Activated CD8-positive, alpha-beta memory T cell treated with anti-CD3 and anti-CD28 coated beads, Interleukin-2, amount 50 U/mL, for 24 hours (primary cell): ENCODE measurements at regions not wholly inside any gene's neighbourhood (a gene's known extent, or its start where the extent isn't known, plus 50 kb on each side); places are given as distances from the start of the nearest gene placed in this dataset.

Experiments used
- DNase-seq: peaks from one replicate; pipeline ENCODE4 v3.0.0-alpha.2; 2020; ENCODE audit errors: extremely low read depth

- DNase-seq, result no peak
Observed at GRCh38 chr19:28238270-28238820, 974.6 kb downstream of the UQCRFS1 start.

- DNase-seq, result no peak
Observed at GRCh38 chr19:28235606-28236125, 977.3 kb downstream of the UQCRFS1 start.

DNA sequence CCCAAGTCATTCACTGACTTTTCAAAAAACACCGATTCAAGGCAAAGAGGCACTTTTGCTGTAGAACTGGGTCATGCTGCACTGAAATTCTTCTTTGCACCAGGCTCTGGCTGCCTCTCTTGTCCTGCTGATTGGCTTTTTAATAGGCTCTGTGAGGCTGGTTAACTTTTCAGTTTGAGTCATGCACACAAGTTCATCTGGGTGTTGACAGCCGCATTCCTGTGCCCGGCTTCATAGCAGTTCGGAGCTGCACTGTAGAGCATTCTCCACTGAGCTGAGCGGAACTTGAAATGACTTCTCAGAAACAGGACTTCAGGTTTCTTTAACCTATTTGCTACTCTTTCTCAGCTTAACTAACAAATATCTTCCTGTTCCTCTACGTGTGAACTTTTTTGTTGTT lies 978.3 kb downstream of the UQCRFS1 start:
- no peak for DNase-seq

- no peak for DNase-seq
Observed at GRCh38 chr19:28228854-28229253, 984.1 kb downstream of the UQCRFS1 start.

- DNase-seq, result no peak
Observed at GRCh38 chr19:28224441-28224840, 988.5 kb downstream of the UQCRFS1 start.

GRCh38 chr19:28221736-28222135 lies 991.2 kb downstream of the UQCRFS1 start:
- DNase-seq, result no peak

DNA sequence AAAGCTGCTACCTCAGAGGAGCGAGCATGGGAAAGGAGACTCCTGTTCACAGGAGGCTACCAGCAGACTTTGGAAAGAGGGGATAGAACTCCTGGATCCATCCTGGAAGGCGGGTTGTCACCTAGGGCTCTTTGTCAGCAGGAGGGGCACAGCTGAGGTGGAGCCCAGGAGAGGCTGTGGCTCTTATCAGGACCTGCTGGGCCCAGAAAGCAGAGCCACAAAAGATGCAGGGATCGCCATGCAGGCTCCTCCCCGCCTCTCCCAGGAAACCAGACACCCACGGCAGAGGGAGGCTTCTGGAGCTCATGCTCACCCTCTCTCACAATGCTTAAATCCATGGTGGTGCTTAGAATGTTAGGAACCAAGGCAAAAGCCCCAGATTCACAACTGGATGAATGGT lies 994.2 kb downstream of the UQCRFS1 start:
- DNase-seq, result no peak

- DNase-seq, result no peak
Observed at GRCh38 chr19:28217022-28217421, 995.9 kb downstream of the UQCRFS1 start.

DNA sequence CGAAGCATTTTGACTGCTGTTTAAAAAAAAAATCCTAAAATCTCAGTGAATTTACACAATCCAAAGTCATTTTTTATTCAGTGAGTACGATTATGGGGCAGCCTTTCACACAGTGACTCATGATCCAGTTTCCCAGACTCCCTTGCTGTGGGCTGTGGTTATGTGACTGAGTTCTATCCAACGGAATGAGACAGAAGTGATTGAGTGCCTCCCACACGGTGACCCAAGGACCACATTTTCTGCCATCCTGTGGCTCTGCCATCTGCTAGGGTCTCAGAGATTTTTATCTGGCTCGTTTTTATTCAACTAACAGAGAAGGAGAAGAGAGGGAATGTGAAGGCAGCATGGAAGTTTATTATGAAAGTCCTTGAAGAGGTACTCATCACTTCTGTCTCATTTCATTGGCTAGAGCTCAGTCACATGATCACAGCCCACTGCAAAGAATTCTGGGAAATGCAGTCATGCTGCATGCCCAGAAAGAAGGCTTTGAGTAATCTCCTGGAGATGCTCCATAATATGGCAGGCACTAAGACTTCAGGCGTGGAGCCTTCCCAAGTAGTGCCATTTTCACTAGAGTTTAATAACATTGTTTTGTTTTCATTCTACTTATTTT lies 999.4 kb downstream of the UQCRFS1 start:
- no peak for DNase-seq

- DNase-seq, result no peak
Observed at GRCh38 chr19:28210886-28211285, 1002.1 kb downstream of the UQCRFS1 start.

DNA sequence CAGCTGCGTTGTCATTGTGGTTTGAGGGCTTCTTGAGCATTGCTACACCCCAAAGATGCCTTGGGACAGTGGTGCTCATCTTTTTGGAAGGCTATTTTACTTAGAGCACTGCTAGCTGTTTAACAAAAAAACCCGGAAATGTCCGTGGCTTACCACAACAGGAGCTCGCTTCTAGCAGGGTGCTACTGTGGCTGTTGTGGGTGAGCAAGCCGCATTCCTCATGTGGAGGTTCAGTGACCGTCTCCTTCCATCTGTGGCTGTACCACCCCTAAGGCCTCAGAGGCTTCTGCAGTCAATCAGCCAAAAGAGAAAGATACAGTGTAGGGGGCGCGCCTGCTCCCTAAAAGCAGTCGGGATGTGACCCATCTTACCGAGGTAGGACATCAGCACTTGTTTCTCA lies 1004.2 kb downstream of the UQCRFS1 start:
- no peak for DNase-seq

- DNase-seq, result no peak
Observed at GRCh38 chr19:28207244-28207643, 1005.7 kb downstream of the UQCRFS1 start.

DNA sequence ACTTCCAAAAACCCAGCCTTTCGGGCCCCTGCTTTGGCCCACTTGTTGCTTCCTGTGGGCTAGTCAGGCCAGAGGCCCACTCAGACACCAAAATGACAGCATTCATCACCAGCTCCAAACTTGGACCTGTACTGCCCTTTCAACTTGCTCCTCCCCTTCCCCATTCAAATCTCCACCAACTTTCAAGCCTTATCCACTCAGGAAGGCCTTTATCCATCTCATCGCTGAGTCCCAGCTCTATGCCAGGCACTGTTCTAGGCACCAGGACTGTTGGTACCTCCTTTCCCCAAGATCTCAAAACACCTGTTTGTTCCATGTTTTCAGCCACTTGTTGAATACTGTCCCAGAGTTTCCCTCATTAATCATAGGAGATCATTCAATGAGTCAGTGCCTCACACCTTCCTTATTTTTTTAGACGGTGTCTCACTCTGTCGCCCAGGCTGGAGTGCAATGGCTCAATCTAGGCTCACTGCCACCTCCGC lies 1011.4 kb downstream of the UQCRFS1 start:
- no peak for DNase-seq

GRCh38 chr19:28199323-28199722 lies 1013.6 kb downstream of the UQCRFS1 start:
- DNase-seq, result no peak

- no peak for DNase-seq
Observed at GRCh38 chr19:28196961-28197360, 1016.0 kb downstream of the UQCRFS1 start.

DNA sequence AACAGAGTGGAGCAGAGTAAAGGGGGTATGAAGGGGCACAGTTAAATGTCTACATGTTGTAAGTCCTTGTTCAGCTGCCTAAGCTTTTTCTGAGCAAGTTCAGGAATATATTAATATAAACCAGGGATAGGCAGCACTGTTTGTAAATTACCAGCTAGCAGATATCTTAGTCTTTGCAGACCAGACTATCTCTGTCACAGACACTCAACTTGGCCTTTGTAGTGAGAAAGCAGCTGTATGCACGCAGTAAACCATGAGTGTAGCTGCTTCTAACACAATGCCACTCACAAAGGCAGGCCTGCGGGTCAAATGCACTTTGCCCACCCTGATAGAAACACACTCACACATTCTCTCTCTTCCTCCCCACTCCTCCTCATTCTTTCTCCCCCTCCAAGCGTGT lies 1016.9 kb downstream of the UQCRFS1 start:
- no peak for DNase-seq

- no peak for DNase-seq
Observed at GRCh38 chr19:28185646-28186045, 1027.3 kb downstream of the UQCRFS1 start.

- no peak for DNase-seq
Observed at GRCh38 chr19:28184997-28185396, 1028.0 kb downstream of the UQCRFS1 start.

DNA sequence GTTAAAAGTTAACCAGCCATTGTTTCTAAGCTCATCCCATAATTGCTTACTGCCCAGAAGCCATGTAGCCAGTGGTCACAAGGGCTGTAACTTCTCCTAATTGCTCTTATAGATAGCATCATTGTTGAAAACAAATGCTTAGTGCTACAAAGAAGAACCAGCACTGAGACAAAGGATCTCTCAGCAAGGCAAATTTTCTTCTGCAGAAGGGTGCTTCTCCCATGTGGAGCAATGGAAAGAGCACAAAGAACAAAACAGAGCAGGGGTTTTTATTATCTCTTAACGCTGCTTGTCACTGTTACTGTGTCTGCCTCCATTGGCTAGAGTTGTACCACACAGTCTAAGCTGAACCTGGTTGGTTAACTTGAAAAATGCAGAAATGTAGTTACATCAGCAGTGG lies 1036.8 kb downstream of the UQCRFS1 start:
- no peak for DNase-seq

DNA sequence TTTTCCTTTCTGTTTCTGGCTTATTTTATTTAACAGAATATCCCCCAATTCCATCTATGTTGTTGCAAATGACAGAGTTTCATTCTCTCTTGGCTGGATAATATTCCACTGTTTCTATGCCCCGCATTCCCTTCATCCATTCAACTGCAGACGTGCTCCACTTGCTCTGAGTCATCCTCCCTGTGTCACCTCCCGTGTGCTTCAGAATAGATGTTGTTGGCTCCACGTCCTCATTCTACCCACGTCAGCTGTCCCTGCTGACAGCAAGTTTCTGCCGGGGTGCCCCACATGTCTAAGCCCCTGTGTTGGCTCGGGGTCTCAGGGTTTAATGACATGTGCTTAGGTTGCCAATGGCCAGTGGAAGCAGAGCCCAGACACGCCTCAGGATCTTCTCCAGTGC lies 1041.0 kb downstream of the UQCRFS1 start:
- DNase-seq, result no peak

- no peak for DNase-seq
Observed at GRCh38 chr19:28170066-28170465, 1042.9 kb downstream of the UQCRFS1 start.

- no peak for DNase-seq
Observed at GRCh38 chr19:28169168-28169887, 1043.6 kb downstream of the UQCRFS1 start.

DNA sequence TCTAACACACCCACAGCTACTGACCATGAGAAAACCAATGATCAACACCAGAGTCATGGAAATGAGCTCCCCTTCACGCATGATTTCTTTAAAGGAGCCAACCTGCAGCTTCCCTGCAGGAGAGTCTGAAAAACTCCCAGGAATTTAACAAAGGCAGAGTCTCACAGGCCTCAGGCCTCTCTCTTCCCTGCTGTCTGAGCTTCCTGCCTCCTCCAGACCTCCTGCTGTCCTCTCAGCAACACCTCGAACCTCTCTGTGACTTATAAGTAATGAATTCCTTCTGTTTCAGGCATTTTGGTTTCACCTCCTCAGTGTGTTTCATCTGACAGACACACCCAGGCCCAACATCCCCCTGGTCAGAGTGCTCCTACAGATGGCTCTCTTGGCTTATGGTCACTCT lies 1044.4 kb downstream of the UQCRFS1 start:
- DNase-seq, result no peak
